ENCODE measurements at regions not wholly inside any gene's neighbourhood (a gene's known extent, or its start where the extent isn't known, plus 50 kb on each side); places are given as distances from the start of the nearest gene placed in this dataset.

DNA sequence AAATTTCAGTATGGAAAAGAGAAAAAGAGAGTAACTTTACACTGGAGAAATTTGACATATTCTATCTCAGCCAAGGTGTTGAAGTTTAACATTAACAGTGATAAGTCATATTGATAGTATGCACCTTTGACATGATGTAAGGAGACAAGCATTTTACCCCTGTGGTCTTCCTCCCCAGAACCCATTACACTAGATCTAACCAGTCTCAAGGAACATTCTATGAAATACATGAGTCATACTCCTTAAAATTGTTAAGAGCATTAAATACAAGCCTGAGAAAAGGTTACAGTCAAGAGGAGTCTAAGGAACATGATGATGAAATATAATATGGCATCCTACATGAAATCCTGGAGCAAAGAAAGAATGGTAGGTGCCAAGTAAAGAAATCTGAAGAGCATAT, 1151.3 kb upstream of the IGFBP7 start:
- no peak for TF ChIP-seq CTCF (tag by site-specific recombination; IDR thresholded peaks at IDR 0.05)
- TF ChIP-seq, protein P1, sequence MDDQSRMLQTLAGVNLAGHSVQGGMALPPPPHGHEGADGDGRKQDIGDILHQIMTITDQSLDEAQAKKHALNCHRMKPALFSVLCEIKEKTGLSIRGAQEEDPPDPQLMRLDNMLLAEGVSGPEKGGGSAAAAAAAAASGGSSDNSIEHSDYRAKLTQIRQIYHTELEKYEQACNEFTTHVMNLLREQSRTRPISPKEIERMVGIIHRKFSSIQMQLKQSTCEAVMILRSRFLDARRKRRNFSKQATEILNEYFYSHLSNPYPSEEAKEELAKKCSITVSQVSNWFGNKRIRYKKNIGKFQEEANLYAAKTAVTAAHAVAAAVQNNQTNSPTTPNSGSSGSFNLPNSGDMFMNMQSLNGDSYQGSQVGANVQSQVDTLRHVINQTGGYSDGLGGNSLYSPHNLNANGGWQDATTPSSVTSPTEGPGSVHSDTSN (CRISPR knock-in tag; IDR thresholded peaks at IDR 0.05) = no peak
